ENCODE measurements at regions not wholly inside any gene's neighbourhood (a gene's known extent, or its start where the extent isn't known, plus 50 kb on each side); places are given as distances from the start of the nearest gene placed in this dataset.

- no CpG with 5 or more reads among the region's 1 CpG for WGBS, 2 experiments (ENCODE audit: extremely low coverage in 2 of 2, insufficient read length in 1 of 2)
- H3K27me3 ChIP-seq (ENCODE audit: control insufficient read depth, insufficient read depth, low read length) = no peaks in the 10 kb centered on the region
- in situ Hi-C loops (cut with MboI; ENCODE audit: low sequenced_read_pairs) = no loop called here
- H4K8ac ChIP-seq (ENCODE audit: low read depth in 2 of 2, low read length in 2 of 2) = no peak overlapping the region
- no peak overlapping the region for H3K4me2 ChIP-seq (ENCODE audit: low read depth, low read length)
- no peak overlapping the region for H3K4me3 ChIP-seq (ENCODE audit: insufficient read depth, low read depth, low read length)
- no peak overlapping the region for H2AFZ ChIP-seq (replicated peaks; ENCODE audit: low read length, poor library complexity)
- no peak overlapping the region for H3K9ac ChIP-seq (ENCODE audit: low read depth, low read length)
- 0 out of 2 replicates have a peak, but pooled peaks cover 4% of the 10 kb centered on the region for H3K9me3 ChIP-seq (ENCODE audit: control insufficient read depth, insufficient read depth, low read length)
- no TSS peak for BruUV-seq (replicated peaks)
- intact Hi-C loops (cut with micrococcal nuclease) = no loop called here
- H3K27ac ChIP-seq (ENCODE audit: insufficient read depth, low read length) = no peak overlapping the region
- POLR2A ChIA-PET (ENCODE audit: unreplicated experiment) = no interaction called here
- no peak for TF ChIP-seq BHLHE40 (IDR thresholded peaks at IDR 0.05; ENCODE audit: low read depth, low read length)
- TF ChIP-seq RAD21 (IDR thresholded peaks at IDR 0.05; ENCODE audit: low read length) = no peak
- no peak for TF ChIP-seq CHD1 (IDR thresholded peaks at IDR 0.05; ENCODE audit: low read depth, low read length)
- TF ChIP-seq ELK1 (IDR thresholded peaks at IDR 0.05; ENCODE audit: borderline replicate concordance, low read depth, low read length) = no peak
- no peak for TF ChIP-seq POLR2A (IDR thresholded peaks at IDR 0.05; ENCODE audit: low read depth, low read length)
- no peak for TF ChIP-seq MAZ (IDR thresholded peaks at IDR 0.05; ENCODE audit: borderline replicate concordance, low read depth, low read length)
- no peak for TF ChIP-seq FOS (IDR thresholded peaks at IDR 0.05; ENCODE audit: low read depth, low read length)
- TF ChIP-seq CTCF (conservative IDR thresholded peaks at IDR 0.05; ENCODE audit: low read depth, low read length) = no peak
- TF ChIP-seq RFX5 (IDR thresholded peaks at IDR 0.05; ENCODE audit: low read depth, low read length) = no peak
- no peak for TF ChIP-seq MAFK (IDR thresholded peaks at IDR 0.05; ENCODE audit: low read depth, low read length)
- no peaks in the 10 kb centered on the region for H3K79me1 ChIP-seq (ENCODE audit: low read depth in 1 of 2, low read length in 2 of 2)
- H3K14ac ChIP-seq (replicated peaks; ENCODE audit: low read depth, low read length) = no peak overlapping the region
- ATAC-seq (ENCODE audit: low read depth) (no peak), DNase-seq (no peak)
- H2AK9ac ChIP-seq (replicated peaks; ENCODE audit: low read depth, low read length, poor library complexity) = no peak overlapping the region
- H4K5ac ChIP-seq (ENCODE audit: low read depth, low read length) = no peak overlapping the region
- CTCF ChIA-PET = interaction anchor here (0.9 kb wide), 1 partner anchor 13 kb away, joined by 4 read pairs; no protein-coding TSS in a partner anchor
- H3K9me1 ChIP-seq (ENCODE audit: insufficient read depth, low read length) = no peaks in the 10 kb centered on the region
- no peaks in the 10 kb centered on the region for H3K36me3 ChIP-seq (ENCODE audit: control insufficient read depth, insufficient read depth, low read length)
- dilution Hi-C loops (cut with HindIII; ENCODE audit: low sequenced_read_pairs, unreplicated experiment) = no loop called here
- no peaks in the 10 kb centered on the region for H3K4me1 ChIP-seq (ENCODE audit: control insufficient read depth, insufficient read depth, low read length)
- no peaks in the 10 kb centered on the region for H4K20me1 ChIP-seq (ENCODE audit: insufficient read depth, low read length)
- H2AK5ac ChIP-seq (ENCODE audit: low read depth, low read length) = no peak overlapping the region
- H2BK5ac ChIP-seq (ENCODE audit: low read depth, low read length, poor library complexity, severe bottlenecking) = no peak overlapping the region
- no peak overlapping the region for H2BK20ac ChIP-seq (ENCODE audit: low read depth, low read length)
- no peak overlapping the region for H3K4ac ChIP-seq (ENCODE audit: low read depth, low read length)
- H2BK120ac ChIP-seq (ENCODE audit: low read depth, low read length) = no peak overlapping the region
- H3K56ac ChIP-seq (ENCODE audit: extremely low read depth, insufficient read depth, low read length) = no peak overlapping the region
- no peak overlapping the region for H4K91ac ChIP-seq (ENCODE audit: insufficient read depth, low read depth, low read length)
- no peak overlapping the region for H3K23ac ChIP-seq (ENCODE audit: low read depth, low read length)
- no peak overlapping the region for H3K18ac ChIP-seq (ENCODE audit: low read depth, low read length)
- no peak overlapping the region for H2BK15ac ChIP-seq (ENCODE audit: low read depth, low read length)
Measured at GRCh38 chr4:13261486-13262257, 222.5 kb downstream of the RAB28 start.
